Tibial artery (tissue), 4 donors: ENCODE measurements at regions not wholly inside any gene's neighbourhood (a gene's known extent, or its start where the extent isn't known, plus 50 kb on each side); places are given as distances from the start of the nearest gene placed in this dataset.
"Not testable (repeated sequence)": the region's sequence is repeated elsewhere in the genome, so short reads cannot be mapped to it uniquely, and the experiment has no call there.

ENCODE experiments used
- DNase-seq, 2 donors: peaks; one replicate each; pipeline ENCODE4 v3.0.0-alpha.2; 2019
- H3K27ac ChIP-seq, 2 donors: fragments of 200-600 bp; sonication (generic) in 1 of 2; 1 replicate in 1 of 2; 2 replicates in 1 of 2; pipeline ENCODE4 v1.5.1; 2018 to 2019; ENCODE audit warnings: mild to moderate bottlenecking in 1 of 2
- H3K27me3 ChIP-seq, 2 donors: fragments of 200-600 bp; sonication (generic) in 1 of 2; one replicate each; pipeline versions ENCODE4 v1.5.1 to v1.6.0; 2016 to 2019
- H3K36me3 ChIP-seq, 3 donors: fragments of 200-600 bp; sonication (generic) in 2 of 3; one replicate each; pipeline ENCODE4 v1.5.1; 2016 to 2019; ENCODE audit warnings: mild to moderate bottlenecking in 2 of 3
- H3K4me1 ChIP-seq, 4 donors: fragments of 200-600 bp; sonication (generic) in 2 of 4; 1 replicate in 3 of 4; 2 replicates in 1 of 4; pipeline ENCODE4 v1.5.1; 2016 to 2019
- H3K4me3 ChIP-seq, 2 donors: fragments of 200-600 bp; sonication (generic) in 1 of 2; 1 replicate in 1 of 2; 2 replicates in 1 of 2; pipeline ENCODE4 v1.5.1; 2018 to 2019; ENCODE audit warnings: mild to moderate bottlenecking in 2 of 2
- H3K9me3 ChIP-seq, 3 donors: fragments of 200-600 bp; sonication (generic) in 1 of 3; one replicate each; pipeline ENCODE4 v1.5.1; 2016 to 2019
- CTCF ChIP-seq, 2 experiments: fragments of 200-600 bp in 1 of 2; fragments of 450-650 bp in 1 of 2; IDR thresholded peaks; one replicate each; pipeline ENCODE4 v1.5.1; 2017 to 2019; ENCODE audit warnings: antibody characterized with exemption in 2 of 2, mild to moderate bottlenecking in 1 of 2, moderate library complexity in 1 of 2
- intact Hi-C: fragments of 100-400 bp; cut with DNase I; formaldehyde crosslinking; loops from one replicate; pipeline ENCODE4 v1.15.0; 2023; ENCODE audit warnings: low total_unique reads

DNA sequence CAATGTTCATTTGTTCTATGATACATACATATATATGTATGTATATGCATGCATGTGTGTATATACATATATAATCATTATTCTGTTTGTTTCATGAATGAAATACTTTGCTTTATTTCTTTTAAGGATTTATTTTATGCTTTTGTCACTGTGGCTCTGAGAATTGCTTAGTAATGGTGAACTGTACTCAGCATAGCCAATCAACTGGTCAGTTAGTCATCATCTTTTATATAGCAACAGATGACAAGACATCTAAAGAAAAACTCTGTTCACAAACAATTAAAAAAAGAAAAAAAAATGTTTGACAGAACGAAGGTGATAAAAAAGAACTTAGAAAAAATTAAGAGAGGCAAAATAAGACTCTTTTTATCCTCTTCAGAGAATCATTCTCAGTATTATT, 1440.3 kb downstream of the PCDH9 start:
- intact Hi-C loops = no loop called here
- no peaks in the 10 kb centered on the region for H3K27me3 ChIP-seq
- H3K9me3 ChIP-seq = no peaks in the 10 kb centered on the region
- no peaks in the 10 kb centered on the region for H3K4me1 ChIP-seq
- TF ChIP-seq CTCF (IDR thresholded peaks at IDR 0.05) = no peak
- H3K4me3 ChIP-seq = no peak overlapping the region
- no peak overlapping the region for H3K27ac ChIP-seq
- no peaks in the 10 kb centered on the region for H3K36me3 ChIP-seq
- DNase-seq = no peak

DNA sequence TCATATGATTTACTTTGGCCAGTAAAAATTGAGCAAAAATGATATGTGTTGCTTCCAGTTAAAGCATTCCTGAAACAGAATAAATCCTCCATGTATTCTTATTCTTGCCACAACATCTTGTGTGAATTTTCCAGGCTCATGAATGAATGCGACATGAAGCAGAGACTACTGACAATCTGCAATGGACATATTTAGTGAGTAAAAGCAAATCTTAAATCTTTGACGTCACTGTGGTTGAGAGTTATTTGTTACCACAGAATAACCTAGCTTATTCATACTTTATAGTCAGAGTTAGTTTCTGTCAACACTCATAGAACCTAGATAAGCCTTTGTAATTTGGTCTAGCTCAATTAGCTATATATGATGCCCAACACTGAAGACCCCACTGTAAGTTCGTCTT, 1443.1 kb downstream of the PCDH9 start:
- Histone ChIP-seq H3K4me3 (no peak overlapping the region), H3K36me3 (no peaks in the 10 kb centered on the region), H3K9me3 (no peaks in the 10 kb centered on the region), H3K27ac (no peak overlapping the region), H3K4me1 (no peaks in the 10 kb centered on the region), H3K27me3 (no peaks in the 10 kb centered on the region)
- DNase-seq = no peak
- intact Hi-C loops = no loop called here
- no peak for TF ChIP-seq CTCF (IDR thresholded peaks at IDR 0.05)

DNA sequence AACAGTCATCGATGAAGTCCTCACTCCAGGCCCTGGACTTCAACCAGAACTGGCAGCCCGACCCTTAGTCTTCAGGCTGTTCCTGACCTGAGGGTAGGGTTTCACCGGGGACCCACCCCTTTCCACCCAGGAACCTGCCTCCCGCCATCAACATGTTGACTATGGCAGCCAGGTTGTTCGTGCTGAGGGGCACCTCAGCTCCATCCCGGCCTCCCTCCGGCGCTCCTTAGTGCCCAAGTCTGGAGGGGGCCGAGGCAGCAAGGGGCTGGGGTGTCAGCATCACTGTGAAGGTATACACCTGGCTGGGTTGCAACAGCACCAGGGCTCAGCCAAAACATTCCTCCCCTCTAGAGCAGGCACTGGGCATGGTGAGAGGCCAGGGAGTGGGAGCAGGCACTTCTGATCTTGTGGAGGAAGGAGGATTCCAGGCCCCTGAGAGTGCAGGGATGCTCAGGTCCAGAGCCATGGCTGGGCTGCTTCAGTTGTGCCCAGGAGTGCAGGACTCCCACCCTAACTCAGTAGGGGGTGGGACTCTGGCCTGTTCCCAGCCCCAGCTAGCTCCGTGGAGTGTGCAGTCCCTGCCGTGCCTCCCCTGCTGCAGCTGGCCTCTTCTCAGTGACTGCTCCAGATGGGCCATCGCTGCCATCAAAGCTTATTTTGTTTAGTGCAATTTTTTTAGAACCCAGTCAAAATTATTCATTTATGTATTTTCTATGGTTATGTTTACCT, 1445.9 kb downstream of the PCDH9 start:
- Histone ChIP-seq H3K4me3 (no peak overlapping the region), H3K36me3 (no peaks in the 10 kb centered on the region), H3K9me3 (no peaks in the 10 kb centered on the region), H3K27me3 (no peaks in the 10 kb centered on the region), H3K4me1 (no peaks in the 10 kb centered on the region), H3K27ac (no peak overlapping the region)
- TF ChIP-seq CTCF (IDR thresholded peaks at IDR 0.05) = no peak
- DNase-seq = peak in 1 of 2 donors; percentile 18
- intact Hi-C loops = no loop called here

DNA sequence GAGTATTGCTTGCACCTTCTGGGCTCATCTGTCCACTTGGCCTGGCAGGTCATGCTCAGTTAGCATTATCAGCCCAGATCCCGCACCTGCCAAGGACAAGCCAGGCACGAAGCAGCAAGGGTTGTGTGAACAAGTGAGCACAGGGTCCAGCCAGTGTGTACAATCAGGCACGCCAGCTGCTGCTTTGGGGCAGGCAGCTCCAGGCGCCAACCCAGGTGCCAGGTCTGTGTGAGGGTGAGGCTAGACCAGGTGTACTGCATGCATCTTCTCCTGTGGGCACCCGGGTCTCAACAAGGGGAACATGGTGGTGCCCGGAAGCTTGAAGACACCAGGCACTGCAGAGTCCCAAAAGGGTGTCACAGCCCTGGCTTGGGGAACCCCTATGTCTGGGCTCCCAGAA, 1446.8 kb downstream of the PCDH9 start:
- H3K36me3 ChIP-seq = no peaks in the 10 kb centered on the region
- H3K4me1 ChIP-seq = no peaks in the 10 kb centered on the region
- peak in 1 of 2 donors; percentile 18 for DNase-seq
- H3K9me3 ChIP-seq = no peaks in the 10 kb centered on the region
- intact Hi-C loops = no loop called here
- no peak for TF ChIP-seq CTCF (IDR thresholded peaks at IDR 0.05)
- H3K4me3 ChIP-seq = no peak overlapping the region
- no peaks in the 10 kb centered on the region for H3K27me3 ChIP-seq
- no peak overlapping the region for H3K27ac ChIP-seq

DNA sequence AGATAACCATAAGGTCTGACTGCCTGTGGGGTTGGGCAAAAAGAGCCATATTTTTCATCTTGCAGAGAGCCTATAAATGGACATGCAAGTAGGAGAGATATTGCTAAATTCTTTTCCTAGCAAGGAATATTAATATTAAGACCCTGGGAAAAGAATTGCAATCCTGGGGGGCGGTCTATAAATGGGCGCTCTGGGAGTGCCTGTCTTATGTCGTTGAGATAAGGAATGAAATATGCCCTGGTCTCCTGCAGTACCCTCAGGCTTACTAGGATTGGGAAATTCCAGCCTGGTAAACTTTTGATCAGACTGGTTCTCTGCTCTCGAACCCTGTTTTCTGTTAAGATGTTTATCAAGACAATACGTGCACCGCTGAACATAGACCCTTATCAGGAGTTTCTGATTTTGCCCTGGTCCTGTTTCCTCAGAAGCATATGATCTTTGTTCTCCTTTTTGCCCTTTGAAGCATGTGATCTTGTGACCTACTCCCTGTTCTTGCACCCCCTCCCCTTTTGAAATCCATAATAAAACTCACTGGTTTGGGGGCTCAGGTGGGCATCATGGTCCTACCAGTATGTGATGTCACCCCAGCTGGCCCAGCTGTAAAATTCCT, 1458.3 kb downstream of the PCDH9 start:
- intact Hi-C loops, H3K4me1 ChIP-seq, H3K4me3 ChIP-seq, DNase-seq, H3K27ac ChIP-seq, H3K27me3 ChIP-seq, H3K36me3 ChIP-seq: not testable (repeated sequence)
- H3K9me3 ChIP-seq = peaks cover 0 to 18% (median 4%) of the 10 kb centered on the region in 3 donors

- Histone ChIP-seq H3K4me1 (no peaks in the 10 kb centered on the region), H3K36me3 (no peaks in the 10 kb centered on the region), H3K27ac (no peak overlapping the region), H3K27me3 (no peaks in the 10 kb centered on the region), H3K4me3 (no peak overlapping the region), H3K9me3 (peaks cover 0 to 18% (median 4%) of the 10 kb centered on the region in 3 donors)
- intact Hi-C loops = no loop called here
- no peak for DNase-seq
- no peak for TF ChIP-seq CTCF (IDR thresholded peaks at IDR 0.05)
These were observed 1461.6 kb downstream of the PCDH9 start for GRCh38 chr13:65768545-65768944.
